NOMO-1 (cell line): ENCODE measurements at regions not wholly inside any gene's neighbourhood (a gene's known extent, or its start where the extent isn't known, plus 50 kb on each side); places are given as distances from the start of the nearest gene placed in this dataset.
"Not testable (repeated sequence)": the region's sequence is repeated elsewhere in the genome, so short reads cannot be mapped to it uniquely, and the experiment has no call there.

Source experiments
- DNase-seq, 2 experiments: peaks; one replicate each; lab custom pipeline; 2025; ENCODE audit not compliant: unreplicated experiment in 2 of 2; lab: John Stamatoyannopoulos, UW

GRCh38 chr17:22044706-22045246 is 352.5 kb downstream of the KCNJ18 start:
- DNase-seq = not testable (repeated sequence)

GRCh38 chr17:22047521-22047920 is 355.2 kb downstream of the KCNJ18 start:
- DNase-seq = not testable (repeated sequence)

- DNase-seq = not testable (repeated sequence)
These were observed 355.9 kb downstream of the KCNJ18 start for GRCh38 chr17:22048226-22048625.

GRCh38 chr17:22050766-22051165 is 358.4 kb downstream of the KCNJ18 start:
- not testable (repeated sequence) for DNase-seq

GRCh38 chr17:22052715-22053114 is 360.4 kb downstream of the KCNJ18 start:
- DNase-seq = not testable (repeated sequence)

- not testable (repeated sequence) for DNase-seq
These were observed 364.2 kb downstream of the KCNJ18 start for GRCh38 chr17:22056566-22056965.

- not testable (repeated sequence) for DNase-seq
These were observed 383.6 kb downstream of the KCNJ18 start for GRCh38 chr17:22075918-22076317.

GRCh38 chr17:22088589-22088988 is 396.3 kb downstream of the KCNJ18 start:
- DNase-seq = not testable (repeated sequence)

GRCh38 chr17:22090263-22090935 is 398.1 kb downstream of the KCNJ18 start:
- no peak for DNase-seq

- DNase-seq = not testable (repeated sequence)
These were observed 398.8 kb downstream of the KCNJ18 start for GRCh38 chr17:22091041-22091679.

GRCh38 chr17:22091840-22092239 is 399.5 kb downstream of the KCNJ18 start:
- not testable (repeated sequence) for DNase-seq

GRCh38 chr17:22095414-22095813 is 403.1 kb downstream of the KCNJ18 start:
- not testable (repeated sequence) for DNase-seq

- not testable (repeated sequence) for DNase-seq
These were observed 407.3 kb downstream of the KCNJ18 start for GRCh38 chr17:22099633-22100032.

GRCh38 chr17:22102177-22102576 is 409.9 kb downstream of the KCNJ18 start:
- DNase-seq = no peak

- DNase-seq = not testable (repeated sequence)
These were observed 424.4 kb downstream of the KCNJ18 start for GRCh38 chr17:22116720-22117119.

GRCh38 chr17:22117401-22117800 is 425.1 kb downstream of the KCNJ18 start:
- DNase-seq = not testable (repeated sequence)

- DNase-seq = not testable (repeated sequence)
These were observed 426.7 kb downstream of the KCNJ18 start for GRCh38 chr17:22119016-22119415.

- not testable (repeated sequence) for DNase-seq
These were observed 427.4 kb downstream of the KCNJ18 start for GRCh38 chr17:22119751-22120150.

GRCh38 chr17:22123536-22124281 is 431.4 kb downstream of the KCNJ18 start:
- no peak for DNase-seq

- DNase-seq = no peak
These were observed 435.8 kb downstream of the KCNJ18 start for GRCh38 chr17:22128171-22128570.

- DNase-seq = no peak
These were observed 436.4 kb downstream of the KCNJ18 start for GRCh38 chr17:22128723-22129122.
